ENCODE measurements at regions not wholly inside any gene's neighbourhood (a gene's known extent, or its start where the extent isn't known, plus 50 kb on each side); places are given as distances from the start of the nearest gene placed in this dataset.

GRCh38 chr5:163660486-163660885 is 155.1 kb downstream of the MAT2B start:
- no peak for TF ChIP-seq CTCF (conservative IDR thresholded peaks at IDR 0.05)
- no peak overlapping the region for H3K27ac ChIP-seq

- TF ChIP-seq CTCF (conservative IDR thresholded peaks at IDR 0.05), result no peak
- H3K27ac ChIP-seq, result no peak overlapping the region
These were observed 155.9 kb downstream of the MAT2B start for GRCh38 chr5:163661360-163661759.

- no peak for TF ChIP-seq CTCF (conservative IDR thresholded peaks at IDR 0.05)
- H3K27ac ChIP-seq, result no peak overlapping the region
These were observed 164.6 kb downstream of the MAT2B start for GRCh38 chr5:163670036-163670435.

- no peak overlapping the region for H3K27ac ChIP-seq
- no peak for TF ChIP-seq CTCF (conservative IDR thresholded peaks at IDR 0.05)
These were observed 171.7 kb downstream of the MAT2B start for GRCh38 chr5:163677092-163677491.

GRCh38 chr5:163682234-163682633 is 176.8 kb downstream of the MAT2B start:
- no peak for TF ChIP-seq CTCF (conservative IDR thresholded peaks at IDR 0.05)

GRCh38 chr5:163687414-163687813 is 182.0 kb downstream of the MAT2B start:
- no peak for TF ChIP-seq CTCF (conservative IDR thresholded peaks at IDR 0.05)
- H3K27ac ChIP-seq, result no peak overlapping the region

More at GRCh38 chr5:163682234-163682633, 176.8 kb downstream of the MAT2B start:
- H3K27ac ChIP-seq, result no peak overlapping the region

GRCh38 chr5:163692091-163692490 is 186.7 kb downstream of the MAT2B start:
- H3K27ac ChIP-seq, result no peak overlapping the region
- TF ChIP-seq CTCF (conservative IDR thresholded peaks at IDR 0.05), result no peak
